HG02763 (cell line): ENCODE measurements at regions not wholly inside any gene's neighbourhood (a gene's known extent, or its start where the extent isn't known, plus 50 kb on each side); places are given as distances from the start of the nearest gene placed in this dataset.

Experiments used
- ATAC-seq: cut with Tn5 transposase; IDR thresholded peaks from one replicate; pipeline ENCODE4 v1.9.1; 2021; ENCODE audit warnings: mild to moderate bottlenecking, moderate library complexity; ENCODE audit not compliant: unreplicated experiment

DNA sequence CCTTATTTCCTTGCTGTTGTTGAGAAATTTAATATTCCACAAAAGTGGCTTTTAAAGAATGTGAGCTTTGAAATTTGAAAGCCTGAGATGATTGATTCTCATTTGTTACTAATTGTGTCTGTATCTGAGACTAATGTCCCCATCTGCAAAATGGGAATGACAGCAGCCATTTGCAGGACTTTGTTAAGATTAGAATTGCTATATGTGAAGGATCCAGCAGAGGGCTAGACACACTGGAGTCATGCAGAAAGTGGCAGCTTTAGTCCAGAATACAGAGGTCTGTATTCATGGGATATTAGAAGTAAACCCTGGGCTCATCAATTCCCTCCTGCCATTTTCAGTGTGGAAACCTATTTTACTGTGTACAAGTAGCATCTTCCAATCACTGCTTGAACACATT, 296.5 kb upstream of the GYPC start:
- no peak for ATAC-seq

DNA sequence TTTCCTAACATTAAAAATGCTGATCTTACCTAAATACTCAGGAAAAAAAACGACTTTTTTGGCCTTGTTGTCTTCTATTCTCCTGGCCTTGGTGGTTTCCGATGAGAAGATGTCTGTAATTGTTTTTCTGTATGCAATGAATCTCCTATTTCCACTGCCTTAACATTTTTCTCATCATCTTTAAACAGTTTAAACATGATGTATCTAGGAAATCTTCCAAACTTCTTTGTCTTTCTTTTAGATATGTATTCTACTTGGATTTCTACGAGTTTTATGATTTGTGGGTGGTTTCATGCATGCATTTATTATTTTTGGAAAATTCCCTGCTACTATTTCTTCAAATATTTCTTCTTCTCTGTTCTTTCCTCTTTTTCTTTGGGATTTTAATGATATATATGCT, 288.6 kb upstream of the GYPC start:
- no peak for ATAC-seq

- no peak for ATAC-seq
These were observed 287.2 kb upstream of the GYPC start for GRCh38 chr2:126368758-126369157.

- ATAC-seq = no peak
These were observed 285.8 kb upstream of the GYPC start for GRCh38 chr2:126370201-126370600.

GRCh38 chr2:126372406-126372805, 283.6 kb upstream of the GYPC start:
- no peak for ATAC-seq

DNA sequence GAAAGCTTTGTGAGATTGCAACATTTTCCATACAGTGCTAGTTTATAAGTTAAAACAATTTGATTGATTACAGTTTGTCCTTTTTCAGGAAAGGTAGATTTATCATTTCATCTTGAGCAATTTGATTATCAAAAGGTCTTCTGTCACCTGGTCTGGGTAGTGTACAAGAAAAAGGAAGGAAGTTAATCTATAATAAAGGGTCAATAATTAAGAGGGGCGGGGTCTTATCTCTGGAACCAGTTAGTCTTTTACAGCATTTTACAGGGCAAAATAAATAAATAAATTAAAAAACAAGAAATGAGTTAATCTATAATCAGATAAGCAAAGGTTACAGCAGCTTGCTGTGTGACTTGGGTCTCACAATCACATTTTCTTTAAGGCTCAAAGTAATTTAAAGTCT, 277.8 kb upstream of the GYPC start:
- ATAC-seq = no peak

- no peak for ATAC-seq
These were observed 274.9 kb upstream of the GYPC start for GRCh38 chr2:126381091-126381490.

DNA sequence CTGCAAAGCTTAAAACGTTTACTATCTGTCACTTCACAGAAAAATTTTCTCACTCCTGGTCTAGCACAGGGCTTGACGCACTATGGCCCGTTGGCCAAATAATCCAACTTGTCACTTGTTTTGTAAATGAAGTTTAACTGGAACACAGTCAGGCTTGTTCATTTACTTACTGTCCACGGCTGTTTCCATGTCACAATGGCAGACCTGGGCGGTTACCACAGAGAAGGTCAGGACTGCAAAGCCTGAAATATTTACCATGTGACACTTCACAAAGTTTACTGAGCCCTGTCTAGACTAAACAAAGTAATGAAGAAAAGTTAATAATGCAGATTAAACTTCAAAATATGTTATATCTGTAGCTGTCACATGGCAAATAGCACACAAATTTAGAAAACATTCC, 273.0 kb upstream of the GYPC start:
- no peak for ATAC-seq

DNA sequence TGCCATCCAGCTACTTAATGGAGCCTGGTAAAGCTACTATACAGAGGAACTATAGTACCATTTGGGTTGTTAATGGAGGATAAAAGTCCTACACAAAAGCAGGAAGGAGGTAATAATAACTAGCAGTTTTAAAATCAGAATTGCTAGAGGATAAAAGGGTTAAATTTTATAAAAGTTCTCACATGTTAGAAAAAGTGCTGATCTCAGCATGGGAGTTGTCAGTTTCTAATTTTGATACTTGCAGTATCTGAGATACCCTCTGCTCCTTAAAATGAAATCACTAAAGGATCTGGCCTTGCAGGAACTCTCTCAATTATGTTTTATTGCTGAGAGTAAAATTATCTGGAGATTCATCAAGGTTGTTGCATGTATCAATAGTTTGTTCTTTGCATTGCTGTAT, 272.2 kb upstream of the GYPC start:
- no peak for ATAC-seq

DNA sequence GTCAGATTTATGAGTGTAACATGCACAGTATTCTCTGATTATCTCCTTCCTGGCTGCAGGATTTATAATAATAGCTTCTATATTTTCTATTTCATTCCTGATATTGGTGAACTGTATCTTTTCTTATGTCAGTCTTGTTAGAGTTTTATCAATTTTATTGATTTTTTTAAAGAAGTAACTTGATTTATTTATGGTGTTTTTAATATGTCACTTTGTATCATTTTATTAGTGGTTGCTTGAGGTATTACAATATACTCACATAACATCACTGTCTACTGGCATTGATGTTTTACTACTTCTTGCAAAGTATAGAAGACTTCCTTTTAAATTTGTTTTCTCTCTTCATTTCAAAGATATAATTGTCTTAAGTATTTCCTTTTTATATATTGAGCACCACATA, 270.5 kb upstream of the GYPC start:
- ATAC-seq = no peak

DNA sequence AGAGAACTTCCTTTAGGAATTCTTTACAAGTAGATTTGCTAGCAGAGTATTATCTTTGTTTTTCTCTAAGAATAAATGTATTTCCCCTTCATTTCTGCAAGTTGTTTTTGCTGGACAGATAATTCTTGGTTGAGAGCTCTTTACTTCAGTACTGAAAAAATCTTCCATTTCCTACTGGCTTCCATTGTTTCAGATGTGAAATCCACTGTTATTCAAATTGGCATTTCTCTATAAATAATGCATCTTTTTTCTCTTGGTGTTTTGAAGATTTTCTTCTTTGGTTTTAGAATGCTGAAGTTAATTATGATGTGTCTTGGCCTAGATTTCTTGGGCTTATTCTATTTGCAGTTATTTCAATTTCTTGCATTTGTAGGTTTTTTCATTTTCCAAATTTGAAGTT, 270.0 kb upstream of the GYPC start:
- ATAC-seq = no peak

DNA sequence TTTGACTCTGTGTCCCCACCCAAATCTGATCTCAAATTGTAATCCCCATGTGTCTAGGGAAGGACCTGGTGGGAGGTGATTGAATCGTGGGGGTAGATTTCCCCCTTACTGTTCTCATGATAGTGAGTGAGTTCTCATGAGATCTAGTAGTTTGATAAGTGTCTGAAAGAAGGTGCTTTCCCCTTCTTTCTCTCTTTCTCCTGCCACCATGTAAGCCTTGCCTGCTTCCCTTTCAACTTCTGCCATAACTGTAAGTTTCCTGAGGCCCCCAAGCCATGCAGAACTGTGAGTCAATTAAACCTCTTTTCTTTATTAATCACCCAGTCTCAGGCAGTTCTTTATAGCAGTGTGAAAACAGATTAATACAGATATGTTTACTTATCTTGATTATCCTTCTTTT, 266.5 kb upstream of the GYPC start:
- no peak for ATAC-seq

DNA sequence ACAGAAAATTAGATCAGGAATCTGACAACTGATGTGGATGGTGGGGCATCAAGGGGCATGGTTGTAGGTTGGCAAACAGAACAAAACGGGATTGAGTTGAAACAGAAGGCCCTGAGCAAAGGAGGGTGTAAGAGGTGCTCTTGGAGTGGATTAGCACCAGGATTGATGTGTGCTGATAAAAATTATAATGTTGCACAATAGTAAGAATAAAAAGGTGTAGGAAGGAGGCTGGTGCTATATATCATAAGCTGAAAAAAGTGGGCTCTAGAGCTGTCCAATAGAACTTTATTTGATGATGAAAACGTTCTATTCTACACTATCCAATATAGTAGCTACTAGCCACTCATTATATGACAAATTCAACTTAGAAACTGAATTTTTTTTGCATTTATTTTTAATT, 263.1 kb upstream of the GYPC start:
- ATAC-seq = no peak

DNA sequence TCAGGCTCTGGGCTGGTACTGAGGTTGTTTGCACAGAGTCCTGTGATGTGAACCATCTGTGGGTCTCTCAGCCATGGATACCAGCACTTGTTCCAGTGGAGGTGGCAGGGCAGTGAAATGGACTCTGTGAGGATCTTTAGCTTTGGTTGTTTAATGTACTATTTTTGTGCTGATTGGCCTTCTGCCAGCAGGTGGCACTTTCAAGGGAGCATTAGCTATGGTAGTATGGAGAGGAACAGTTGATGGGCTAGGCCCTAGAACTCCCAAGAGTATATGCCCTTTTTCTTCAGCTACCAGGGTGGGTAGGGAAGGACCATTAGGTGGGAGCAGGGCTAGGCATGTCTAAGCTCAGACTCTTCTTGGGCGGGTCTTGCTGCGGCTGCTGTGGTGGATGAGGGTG, 257.0 kb upstream of the GYPC start:
- ATAC-seq = no peak

DNA sequence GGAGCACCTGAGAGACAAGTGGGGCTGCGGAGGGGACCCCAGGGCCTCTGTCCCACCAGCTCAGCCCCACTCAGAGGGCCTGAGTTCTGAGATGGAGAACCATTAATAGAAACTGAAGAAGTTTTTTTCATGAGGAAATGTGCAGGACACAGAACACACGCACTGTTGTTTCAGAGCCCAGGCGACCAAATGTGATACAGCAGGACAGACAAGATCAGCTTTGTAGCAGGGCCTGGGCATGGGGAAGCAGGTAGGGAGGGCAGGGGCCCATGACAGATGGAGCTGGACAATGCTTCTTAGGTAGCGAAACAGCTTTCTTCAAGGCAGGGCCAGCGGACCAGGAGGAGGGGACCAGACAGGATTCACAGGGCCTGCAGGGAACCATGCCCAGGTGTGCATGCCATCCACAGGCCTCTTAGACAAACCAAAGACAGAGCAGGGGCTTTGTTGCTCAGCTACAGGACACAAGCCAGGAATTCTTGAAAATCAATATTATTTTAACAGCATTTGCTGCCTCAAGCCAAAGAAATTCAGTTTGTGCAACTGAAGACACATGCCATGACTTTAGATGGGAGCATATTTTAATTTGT, 252.8 kb upstream of the GYPC start:
- ATAC-seq = no peak

DNA sequence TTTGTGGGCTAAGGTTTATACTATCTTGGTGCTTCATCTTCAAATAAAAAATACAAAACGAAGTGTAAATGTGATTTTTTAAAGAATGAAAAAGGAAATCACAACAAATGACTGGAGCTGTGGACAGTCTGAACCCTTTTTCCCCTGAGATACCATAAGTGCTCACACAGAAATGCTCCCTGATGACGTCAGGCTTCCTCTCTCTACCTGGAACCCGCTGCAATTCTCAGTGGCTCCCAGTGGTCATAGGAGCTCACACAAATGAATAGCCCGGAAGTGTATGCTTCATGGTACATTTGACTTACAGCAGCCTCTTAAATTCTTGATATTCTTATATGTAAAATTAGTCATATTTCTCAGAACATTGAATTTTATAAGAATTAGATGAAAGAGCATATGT, 249.7 kb upstream of the GYPC start:
- no peak for ATAC-seq

GRCh38 chr2:126408671-126409070, 247.3 kb upstream of the GYPC start:
- ATAC-seq = no peak

GRCh38 chr2:126409850-126410249, 246.1 kb upstream of the GYPC start:
- ATAC-seq = no peak

DNA sequence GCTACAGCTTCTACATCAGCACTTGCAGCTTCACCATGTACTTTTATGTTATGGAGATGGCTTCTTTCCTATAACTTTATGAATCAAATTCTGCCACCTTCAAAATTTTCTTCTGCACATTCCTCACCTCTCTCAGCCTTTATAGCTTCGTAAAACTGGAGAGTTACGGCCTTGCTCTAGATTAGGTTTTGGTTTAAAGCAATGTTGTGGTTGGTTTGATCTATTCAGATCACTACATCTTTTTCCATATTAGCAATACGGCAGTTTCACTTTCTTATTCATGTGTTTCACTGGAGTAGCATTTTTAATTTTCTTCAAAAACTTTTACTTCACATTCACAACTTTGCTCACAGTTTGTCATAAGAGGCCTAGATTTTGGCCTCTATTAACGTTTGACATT, 242.9 kb upstream of the GYPC start:
- ATAC-seq = peak; percentile 72

DNA sequence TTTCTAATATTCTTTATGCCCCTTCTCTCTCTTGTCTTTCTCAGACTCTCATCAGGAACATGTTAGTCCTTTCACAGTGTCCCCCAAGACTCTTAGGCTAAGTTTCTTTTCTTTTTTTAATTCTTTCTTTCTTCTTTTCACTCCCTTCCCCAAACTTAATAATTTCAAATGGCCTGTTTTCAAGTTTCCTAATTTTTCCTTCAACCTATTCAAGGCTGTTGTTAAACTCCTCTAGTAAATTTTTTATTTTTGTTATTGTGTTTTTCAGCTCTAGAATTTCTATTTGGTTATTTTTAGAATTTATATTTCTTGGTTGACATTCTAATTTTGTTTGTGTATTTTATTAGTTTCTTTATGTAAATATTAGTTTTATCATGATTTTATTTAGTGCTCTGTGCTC, 236.6 kb upstream of the GYPC start:
- ATAC-seq = no peak

GRCh38 chr2:126425943-126426342, 230.0 kb upstream of the GYPC start:
- ATAC-seq = no peak

GRCh38 chr2:126429103-126429502, 226.9 kb upstream of the GYPC start:
- ATAC-seq = no peak

DNA sequence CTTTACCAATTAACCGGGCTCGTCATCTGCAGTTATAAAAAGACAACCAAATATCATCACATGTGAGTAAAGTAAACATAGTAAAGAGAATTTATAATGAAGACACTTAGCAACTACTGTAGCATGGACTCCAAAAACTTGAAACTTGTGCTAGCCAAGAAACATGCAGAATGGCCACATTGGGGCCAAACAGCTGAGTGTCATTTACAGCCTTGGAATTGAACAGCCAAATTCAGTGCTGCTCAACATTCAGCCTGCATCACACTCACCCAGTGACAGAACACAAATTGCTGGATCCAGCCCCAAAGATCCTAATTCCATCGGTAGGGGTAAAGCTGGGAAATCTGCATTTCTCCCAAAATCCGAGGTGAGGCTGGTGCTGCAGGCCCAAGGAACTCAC, 224.8 kb upstream of the GYPC start:
- ATAC-seq = no peak

DNA sequence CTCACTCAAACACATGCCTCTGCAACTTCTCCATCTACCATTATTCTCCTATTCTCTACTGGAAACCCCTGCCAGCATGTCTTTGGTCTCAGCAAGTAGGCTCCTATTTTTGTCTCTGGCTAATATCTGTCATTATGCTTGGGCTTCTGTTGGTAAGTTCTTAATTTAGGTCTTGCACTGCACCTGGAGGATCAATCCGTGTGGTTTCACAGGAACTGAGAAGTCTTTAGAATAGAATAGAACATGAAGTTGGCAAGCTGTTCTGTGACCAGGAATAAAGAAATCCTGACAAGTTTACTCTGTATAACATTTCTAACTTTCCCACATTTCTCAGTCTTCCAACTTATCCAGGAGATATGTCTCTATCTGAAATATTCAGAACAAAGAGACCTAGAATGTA, 219.5 kb upstream of the GYPC start:
- ATAC-seq = no peak
